ENCODE measurements at regions not wholly inside any gene's neighbourhood (a gene's known extent, or its start where the extent isn't known, plus 50 kb on each side); places are given as distances from the start of the nearest gene placed in this dataset.

DNA sequence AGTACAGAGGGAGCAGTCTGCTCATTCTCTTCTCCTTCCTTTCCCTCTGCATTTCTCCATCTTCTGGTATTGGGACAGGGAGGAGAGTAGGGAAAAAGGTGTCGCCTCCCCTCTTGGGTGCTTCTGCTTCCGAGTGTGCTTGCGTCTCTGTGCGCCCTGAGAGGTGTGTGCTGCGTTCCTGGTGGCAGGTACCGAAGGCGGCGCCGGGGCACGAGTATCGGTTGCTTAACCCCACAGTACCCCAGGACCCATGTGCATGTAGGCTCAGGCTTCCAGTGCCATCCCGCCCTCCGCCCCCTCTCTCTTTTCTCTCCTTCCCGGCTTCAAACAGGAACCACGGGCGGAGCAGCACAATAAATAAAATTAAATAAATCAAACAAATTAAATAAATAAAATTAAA is 169.3 kb upstream of the GLI3 start:
- TF ChIP-seq, protein P1, sequence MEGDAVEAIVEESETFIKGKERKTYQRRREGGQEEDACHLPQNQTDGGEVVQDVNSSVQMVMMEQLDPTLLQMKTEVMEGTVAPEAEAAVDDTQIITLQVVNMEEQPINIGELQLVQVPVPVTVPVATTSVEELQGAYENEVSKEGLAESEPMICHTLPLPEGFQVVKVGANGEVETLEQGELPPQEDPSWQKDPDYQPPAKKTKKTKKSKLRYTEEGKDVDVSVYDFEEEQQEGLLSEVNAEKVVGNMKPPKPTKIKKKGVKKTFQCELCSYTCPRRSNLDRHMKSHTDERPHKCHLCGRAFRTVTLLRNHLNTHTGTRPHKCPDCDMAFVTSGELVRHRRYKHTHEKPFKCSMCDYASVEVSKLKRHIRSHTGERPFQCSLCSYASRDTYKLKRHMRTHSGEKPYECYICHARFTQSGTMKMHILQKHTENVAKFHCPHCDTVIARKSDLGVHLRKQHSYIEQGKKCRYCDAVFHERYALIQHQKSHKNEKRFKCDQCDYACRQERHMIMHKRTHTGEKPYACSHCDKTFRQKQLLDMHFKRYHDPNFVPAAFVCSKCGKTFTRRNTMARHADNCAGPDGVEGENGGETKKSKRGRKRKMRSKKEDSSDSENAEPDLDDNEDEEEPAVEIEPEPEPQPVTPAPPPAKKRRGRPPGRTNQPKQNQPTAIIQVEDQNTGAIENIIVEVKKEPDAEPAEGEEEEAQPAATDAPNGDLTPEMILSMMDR (IDR thresholded peaks at IDR 0.05), result no peak
- no peak for TF ChIP-seq POLR2A (IDR thresholded peaks at IDR 0.05)
- H3K4me3 ChIP-seq, result no peak overlapping the region
- 80 to 88% methylated on average over 16 of the region's 16 CpGs for WGBS, 2 donors
- ATAC-seq (no peak), DNase-seq (no peak)
- H3K36me3 ChIP-seq (replicated peaks in 1 of 2; ENCODE audit: insufficient read depth in 1 of 2, low read depth in 2 of 2), result no peaks in the 10 kb centered on the region
- H3K9me3 ChIP-seq, result no peaks in the 10 kb centered on the region
- intact Hi-C loops (cut with DNase I), result no loop called here
- no peak overlapping the region for H3K27ac ChIP-seq
- H3K27me3 ChIP-seq, result no peaks in the 10 kb centered on the region
- no peaks in the 10 kb centered on the region for H3K4me1 ChIP-seq

DNA sequence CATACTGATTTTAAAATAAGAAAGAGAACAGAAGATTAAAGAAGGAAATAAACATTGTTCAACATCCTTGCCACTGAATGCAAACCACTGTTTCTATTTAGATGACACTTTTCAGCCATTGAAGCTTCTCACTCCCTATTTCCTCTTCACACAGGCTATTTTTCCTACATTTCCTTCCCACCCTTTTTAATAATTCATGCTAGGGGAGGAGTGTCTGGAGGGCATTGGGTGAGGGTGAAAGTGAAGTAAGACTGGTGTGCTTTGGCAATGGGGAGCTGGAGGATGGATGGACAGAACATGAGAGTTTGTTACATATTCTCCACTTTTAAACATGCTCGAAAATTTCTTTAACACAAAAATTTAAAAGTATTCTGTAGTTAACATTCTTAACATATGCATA is 168.8 kb upstream of the GLI3 start:
- DNase-seq, result no peak
- TF ChIP-seq, protein P1 (IDR thresholded peaks at IDR 0.05), result no peak
- TF ChIP-seq POLR2A (IDR thresholded peaks at IDR 0.05), result no peak
- no peaks in the 10 kb centered on the region for H3K9me3 ChIP-seq
- H3K4me1 ChIP-seq, result no peaks in the 10 kb centered on the region
- no peak overlapping the region for H3K27ac ChIP-seq
- no peak overlapping the region for H3K4me3 ChIP-seq
- intact Hi-C loops (cut with DNase I), result no loop called here
- H3K36me3 ChIP-seq (replicated peaks in 1 of 2; ENCODE audit: insufficient read depth in 1 of 2, low read depth in 2 of 2), result no peaks in the 10 kb centered on the region
- H3K27me3 ChIP-seq, result no peaks in the 10 kb centered on the region
- ATAC-seq, result no peak
- 38 to 47% methylated on average over 1 of the region's 1 CpG for WGBS, 2 donors

DNA sequence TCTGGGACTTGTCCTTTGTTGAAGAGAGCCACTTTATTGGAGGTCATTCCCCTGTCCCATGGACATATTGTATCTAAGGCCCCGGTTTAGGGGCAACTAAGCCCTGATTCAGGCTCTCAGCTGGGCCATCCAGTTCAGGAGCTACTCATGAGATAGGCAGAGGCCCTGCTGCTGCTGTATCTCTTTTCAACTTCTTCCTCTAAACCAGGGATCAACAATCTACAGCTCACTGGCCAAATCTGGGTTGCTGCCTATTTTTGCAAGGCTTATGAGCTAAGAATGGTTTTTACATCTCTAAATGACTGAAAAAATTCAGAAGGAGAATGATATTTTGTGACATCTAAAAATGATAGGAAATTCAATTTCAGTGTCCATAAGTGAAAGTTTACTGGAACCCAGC is 166.8 kb upstream of the GLI3 start:
- ATAC-seq, result no peak
- TF ChIP-seq, protein P1 (IDR thresholded peaks at IDR 0.05), result no peak
- no peak for TF ChIP-seq POLR2A (IDR thresholded peaks at IDR 0.05)
- Histone ChIP-seq H3K27me3 (no peaks in the 10 kb centered on the region), H3K4me3 (no peak overlapping the region), H3K4me1 (no peaks in the 10 kb centered on the region), H3K9me3 (no peaks in the 10 kb centered on the region), H3K36me3 (replicated peaks in 1 of 2; ENCODE audit: insufficient read depth in 1 of 2, low read depth in 2 of 2) (no peaks in the 10 kb centered on the region), H3K27ac (no peak overlapping the region)
- intact Hi-C loops (cut with DNase I), result no loop called here
- 47 to 70% methylated on average over 1 of the region's 1 CpG for WGBS, 2 donors
- DNase-seq, result no peak

DNA sequence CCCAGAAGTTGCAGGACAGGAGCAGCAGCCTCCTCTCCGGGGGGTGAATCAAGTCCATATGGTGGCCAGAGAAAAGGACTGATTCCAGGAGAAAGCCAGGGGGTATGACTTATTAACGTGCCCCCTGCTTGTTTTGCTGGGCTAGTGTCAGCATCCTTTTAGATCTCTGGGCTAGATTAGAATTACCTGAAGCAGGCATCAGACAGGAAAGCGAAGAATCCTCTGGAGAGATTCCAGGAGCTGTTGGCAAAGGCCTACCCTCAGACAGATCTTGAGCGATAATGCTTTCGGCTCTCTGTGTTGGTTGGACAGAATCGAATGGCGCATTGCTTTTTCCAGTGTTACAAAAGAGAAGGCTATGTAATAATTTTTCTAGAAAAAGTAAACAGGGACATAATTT is 164.0 kb upstream of the GLI3 start:
- intact Hi-C loops (cut with DNase I), result no loop called here
- 75 to 79% methylated on average over 7 of the region's 7 CpGs for WGBS, 2 donors
- Histone ChIP-seq H3K4me3 (no peak overlapping the region), H3K9me3 (no peaks in the 10 kb centered on the region), H3K4me1 (no peaks in the 10 kb centered on the region), H3K27me3 (no peaks in the 10 kb centered on the region), H3K36me3 (replicated peaks in 1 of 2; ENCODE audit: insufficient read depth in 1 of 2, low read depth in 2 of 2) (no peaks in the 10 kb centered on the region), H3K27ac (no peak overlapping the region)
- DNase-seq (no peak), ATAC-seq (no peak)
- no peak for TF ChIP-seq POLR2A (IDR thresholded peaks at IDR 0.05)
- TF ChIP-seq, protein P1 (IDR thresholded peaks at IDR 0.05), result no peak

DNA sequence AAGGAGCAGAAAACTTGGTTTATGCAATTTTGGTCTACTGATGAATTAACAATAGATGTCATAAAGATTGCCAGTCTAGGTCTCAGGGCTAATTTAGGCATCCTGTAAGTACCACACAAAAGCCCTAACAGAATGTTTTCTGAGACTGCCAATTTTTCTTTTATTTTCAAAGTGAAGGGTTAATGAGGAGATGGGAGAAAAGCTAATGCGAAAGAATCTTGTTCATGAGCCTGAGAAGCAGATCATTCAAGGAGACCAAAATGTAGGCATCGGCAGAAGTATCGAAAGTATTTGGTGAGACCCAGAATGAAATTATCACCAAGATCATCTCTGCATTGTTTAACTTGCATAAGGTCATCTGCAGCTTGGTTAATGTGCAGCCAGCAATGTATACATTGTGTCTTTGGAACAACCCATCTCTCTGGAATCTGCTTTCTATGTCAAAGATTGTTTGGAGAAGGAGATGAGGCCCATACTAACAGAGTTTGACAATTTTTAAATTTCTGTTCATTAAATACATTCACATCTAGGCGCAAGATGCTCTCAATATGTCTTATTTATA is 163.3 kb upstream of the GLI3 start:
- no peak for DNase-seq
- intact Hi-C loops (cut with DNase I), result no loop called here
- ATAC-seq, result no peak
- H3K27ac ChIP-seq, result no peak overlapping the region
- no peaks in the 10 kb centered on the region for H3K4me1 ChIP-seq
- H3K27me3 ChIP-seq, result no peaks in the 10 kb centered on the region
- no peak overlapping the region for H3K4me3 ChIP-seq
- WGBS, 2 donors, result 37 to 45% methylated on average over 4 of the region's 4 CpGs
- H3K9me3 ChIP-seq, result no peaks in the 10 kb centered on the region
- TF ChIP-seq, protein P1 (IDR thresholded peaks at IDR 0.05), result no peak
- TF ChIP-seq POLR2A (IDR thresholded peaks at IDR 0.05), result no peak
- no peaks in the 10 kb centered on the region for H3K36me3 ChIP-seq (replicated peaks in 1 of 2; ENCODE audit: insufficient read depth in 1 of 2, low read depth in 2 of 2)

All from body of pancreas (tissue), 4 donors.